Common myeloid progenitor, CD34-positive (primary cell): ENCODE measurements at regions not wholly inside any gene's neighbourhood (a gene's known extent, or its start where the extent isn't known, plus 50 kb on each side); places are given as distances from the start of the nearest gene placed in this dataset.
A peak's percentile ranks its signal among the peaks of the same experiment; 100 is the strongest.

Experiments used
- CTCF ChIA-PET: fragments of 350-600 bp; sonication (Branson Sonifier 250); formaldehyde crosslinking; loops from one replicate; lab custom pipeline; 2021; ENCODE audit warnings: antibody characterized with exemption; lab: Charles Lee
- POLR2A ChIA-PET: fragments of 350-600 bp; sonication (Branson Sonifier 250); formaldehyde crosslinking; loops from one replicate; lab custom pipeline; 2021; ENCODE audit warnings: antibody characterized with exemption; lab: Charles Lee
- DNase-seq, 3 donors: peaks; one replicate each; pipeline versions ENCODE4 v3.0.0 to v3.0.0-alpha.2; 2013
- H3K27ac ChIP-seq, 2 experiments: 1 replicate in 1 of 2; 2 replicates in 1 of 2; pipeline ENCODE4 v1.7.0; 2013; ENCODE audit warnings: inconsistent platforms in 2 of 2, low read length in 2 of 2, mild to moderate bottlenecking in 2 of 2, low read depth in 1 of 2, moderate library complexity in 1 of 2; ENCODE audit not compliant: severe bottlenecking in 2 of 2, insufficient read depth in 1 of 2, poor library complexity in 1 of 2
- H3K27me3 ChIP-seq, 5 experiments: replicated peaks in 2 of 5; 1 replicate in 3 of 5; 2 replicates in 2 of 5; pipeline versions ENCODE4 v1.6.1 to v1.7.0; 2013; ENCODE audit warnings: low read length in 4 of 5, mild to moderate bottlenecking in 2 of 5, moderate library complexity in 2 of 5, inconsistent platforms in 1 of 5; ENCODE audit not compliant: insufficient read depth in 5 of 5, control insufficient read depth in 4 of 5
- H3K36me3 ChIP-seq, 4 experiments: 1 replicate in 2 of 4; 2 replicates in 2 of 4; pipeline versions ENCODE4 v1.6.1 to v1.7.0; 2013; ENCODE audit warnings: low read length in 3 of 4, control low read depth in 1 of 4, mild to moderate bottlenecking in 1 of 4; ENCODE audit not compliant: control insufficient read depth in 4 of 4, insufficient read depth in 4 of 4
- H3K4me1 ChIP-seq, 4 experiments: 1 replicate in 3 of 4; 2 replicates in 1 of 4; pipeline versions ENCODE4 v1.6.1 to v1.7.1; 2013; ENCODE audit warnings: low read length in 3 of 4, mild to moderate bottlenecking in 3 of 4, control low read depth in 1 of 4, inconsistent platforms in 1 of 4, moderate library complexity in 1 of 4; ENCODE audit not compliant: control insufficient read depth in 4 of 4, insufficient read depth in 4 of 4; ENCODE audit errors: control extremely low read depth in 1 of 4
- H3K4me3 ChIP-seq, 7 experiments: 1 replicate in 4 of 7; 2 replicates in 3 of 7; pipeline versions ENCODE4 v1.5.1 to v1.7.0; 2013; ENCODE audit warnings: mild to moderate bottlenecking in 7 of 7, low read length in 6 of 7, moderate library complexity in 6 of 7, inconsistent platforms in 2 of 7, low read depth in 2 of 7, control low read depth in 1 of 7; ENCODE audit not compliant: insufficient read depth in 4 of 7, control insufficient read depth in 1 of 7; ENCODE audit errors: extremely low read depth in 1 of 7
- H3K9me3 ChIP-seq, 5 experiments: 1 replicate in 4 of 5; 2 replicates in 1 of 5; pipeline versions ENCODE4 v1.6.1 to v1.7.1; 2013; ENCODE audit warnings: low read length in 4 of 5, mild to moderate bottlenecking in 2 of 5, inconsistent platforms in 1 of 5, low read depth in 1 of 5, moderate library complexity in 1 of 5; ENCODE audit not compliant: control insufficient read depth in 4 of 5, insufficient read depth in 2 of 5; ENCODE audit errors: control extremely low read depth in 1 of 5
- WGBS: methylation state at CpG from one replicate; pipeline ENCODE4 v1.1.5; 2013; ENCODE audit not compliant: insufficient coverage; 5-methylcytosine and 5-hydroxymethylcytosine counted together

DNA sequence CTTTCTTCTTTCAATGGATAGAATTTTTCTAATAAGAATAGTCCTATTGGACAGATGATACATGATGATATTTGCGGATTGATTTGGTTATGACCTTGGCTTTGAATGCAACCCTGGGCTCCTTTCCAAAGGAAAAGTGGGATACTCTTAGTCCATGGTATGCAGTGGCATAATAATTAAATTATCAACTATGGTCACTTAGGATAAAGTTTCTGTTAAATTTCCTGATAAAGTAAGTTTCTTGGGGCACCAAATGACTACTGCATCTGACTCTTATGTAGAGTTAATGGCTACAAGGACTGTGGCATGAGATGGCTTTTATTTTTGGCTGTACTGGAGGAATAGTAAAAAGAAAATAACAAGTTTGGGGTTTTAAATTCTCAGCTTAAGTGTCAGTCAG lies 126.7 kb downstream of the QPCT start:
- Histone ChIP-seq H3K4me1 (peaks cover 0 to 3% (median 0%) of the 10 kb centered on the region in 4 experiments), H3K36me3 (no peaks in the 10 kb centered on the region), H3K27me3 (no peaks in the 10 kb centered on the region), H3K4me3 (no peak overlapping the region), H3K9me3 (no peaks in the 10 kb centered on the region), H3K27ac (no peak overlapping the region)
- CTCF ChIA-PET = interaction anchor here (1.7 kb wide), 1 partner anchor 66 kb away, joined by 4 read pairs; no protein-coding TSS in a partner anchor
- DNase-seq = no peak
- WGBS = no CpG with 5 or more reads among the region's 1 CpG
- POLR2A ChIA-PET = no interaction called here

- Histone ChIP-seq H3K27me3 (no peaks in the 10 kb centered on the region), H3K4me1 (peaks cover 0 to 3% (median 0%) of the 10 kb centered on the region in 4 experiments), H3K27ac (no peak overlapping the region), H3K4me3 (no peak overlapping the region), H3K36me3 (no peaks in the 10 kb centered on the region), H3K9me3 (no peaks in the 10 kb centered on the region)
- 80% methylated on average over 1 of the region's 1 CpG for WGBS
- ChIA-PET POLR2A (no interaction called here), CTCF (interaction anchor here (1.7 kb wide), 1 partner anchor 65 kb away, joined by 4 read pairs; no protein-coding TSS in a partner anchor)
- no peak for DNase-seq
Observed at GRCh38 chr2:37471994-37472393, 127.6 kb downstream of the QPCT start.

DNA sequence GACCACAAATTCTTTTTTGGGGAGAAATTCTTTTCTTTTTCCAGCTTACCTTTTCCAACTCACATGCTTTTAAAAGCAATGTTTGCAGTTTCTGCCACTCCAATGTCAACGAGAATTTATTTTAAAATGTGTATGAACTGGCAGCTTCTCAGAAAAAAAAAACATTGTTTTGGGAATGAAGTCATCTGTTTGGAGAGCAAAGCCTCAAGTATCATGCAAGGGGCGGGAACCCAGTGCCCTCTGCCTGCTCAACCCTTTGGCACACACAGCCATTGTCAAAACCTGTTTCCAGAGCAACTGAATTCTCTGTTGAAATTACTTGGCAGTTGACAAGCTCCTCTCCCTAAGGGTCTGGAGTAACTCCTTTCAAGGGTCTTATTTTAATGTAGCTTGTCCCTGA lies 128.5 kb downstream of the QPCT start:
- Histone ChIP-seq H3K9me3 (no peaks in the 10 kb centered on the region), H3K4me1 (peaks cover 0 to 3% (median 0%) of the 10 kb centered on the region in 4 experiments), H3K27me3 (no peaks in the 10 kb centered on the region), H3K4me3 (no peak overlapping the region), H3K36me3 (no peaks in the 10 kb centered on the region), H3K27ac (no peak overlapping the region)
- DNase-seq = no peak
- ChIA-PET POLR2A (no interaction called here), CTCF (interaction anchor here (0.9 kb wide), 1 partner anchor 11 kb away, joined by 3 read pairs; no protein-coding TSS in a partner anchor)
- 88% methylated on average over 1 of the region's 2 CpGs for WGBS

GRCh38 chr2:37476411-37476810 lies 132.0 kb downstream of the QPCT start:
- DNase-seq = no peak
- H3K9me3 ChIP-seq = peaks cover 0 to 5% (median 0%) of the 10 kb centered on the region in 5 experiments
- CTCF ChIA-PET = no interaction called here
- H3K4me3 ChIP-seq = no peak overlapping the region
- H3K27me3 ChIP-seq = no peaks in the 10 kb centered on the region
- no peaks in the 10 kb centered on the region for H3K36me3 ChIP-seq
- H3K4me1 ChIP-seq = no peaks in the 10 kb centered on the region
- POLR2A ChIA-PET = no interaction called here
- H3K27ac ChIP-seq = no peak overlapping the region
- 97% methylated on average over 3 of the region's 4 CpGs for WGBS

DNA sequence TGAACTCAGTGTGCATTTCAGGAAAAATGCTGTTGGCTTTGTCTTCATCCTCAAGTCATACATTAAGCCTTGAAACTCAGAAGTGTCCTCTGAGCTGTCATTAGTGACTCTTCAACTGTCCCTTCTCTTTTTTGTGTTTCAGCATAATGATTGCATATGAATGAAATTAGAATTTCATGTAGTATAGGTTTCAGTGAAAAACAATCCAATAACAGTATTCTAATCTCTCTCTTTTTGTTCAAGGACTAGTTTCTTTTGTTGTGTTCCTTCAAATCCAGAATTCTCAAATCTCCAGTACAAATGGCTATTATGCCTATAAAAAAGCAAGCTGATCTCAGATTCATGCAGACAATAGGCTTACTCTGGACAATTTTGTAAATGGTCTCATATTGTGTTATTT lies 133.5 kb downstream of the QPCT start:
- DNase-seq = no peak
- peaks cover 0 to 12% (median 8%) of the 10 kb centered on the region in 5 experiments for H3K9me3 ChIP-seq
- H3K36me3 ChIP-seq = no peaks in the 10 kb centered on the region
- ChIA-PET CTCF (interaction anchor here (0.7 kb wide), 1 partner anchor 11 kb away, joined by 3 read pairs; no protein-coding TSS in a partner anchor), POLR2A (no interaction called here)
- H3K27ac ChIP-seq = no peak overlapping the region
- H3K4me3 ChIP-seq = no peak overlapping the region
- H3K27me3 ChIP-seq = no peaks in the 10 kb centered on the region
- no peaks in the 10 kb centered on the region for H3K4me1 ChIP-seq

DNA sequence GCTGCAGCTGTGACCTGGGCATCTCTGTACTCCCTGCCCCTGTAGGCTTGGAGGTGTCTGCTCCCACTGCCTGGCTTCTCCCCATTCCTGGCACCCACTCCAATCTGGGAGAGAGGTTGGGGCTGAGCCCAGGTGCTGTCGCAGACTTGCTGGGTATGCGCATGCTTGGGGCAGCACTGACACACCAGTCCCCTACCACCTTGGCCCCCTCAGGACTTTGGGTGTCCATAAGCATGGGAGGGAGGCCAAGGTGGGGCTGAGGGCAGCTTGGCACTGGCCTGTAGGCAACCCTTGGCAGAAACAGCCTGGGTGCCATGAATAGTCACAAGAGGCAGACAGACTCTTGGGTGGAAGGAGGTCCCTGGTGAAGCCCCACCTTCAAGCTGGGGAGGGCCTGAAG lies 136.8 kb downstream of the QPCT start:
- WGBS = 100% methylated on average over 2 of the region's 2 CpGs
- ChIA-PET CTCF (no interaction called here), POLR2A (no interaction called here)
- no peaks in the 10 kb centered on the region for H3K4me1 ChIP-seq
- no peaks in the 10 kb centered on the region for H3K27me3 ChIP-seq
- H3K9me3 ChIP-seq = peaks cover 0 to 12% (median 8%) of the 10 kb centered on the region in 5 experiments
- no peak for DNase-seq
- H3K4me3 ChIP-seq = no peak overlapping the region
- H3K27ac ChIP-seq = no peak overlapping the region
- no peaks in the 10 kb centered on the region for H3K36me3 ChIP-seq

- DNase-seq = peak in 1 of 3 donors; percentile 2
- CTCF ChIA-PET = interaction anchor here (0.7 to 1.0 kb wide), 2 partner anchors 11 to 388 kb away, joined by 3 read pairs; no protein-coding TSS in a partner anchor
- Histone ChIP-seq H3K36me3 (no peaks in the 10 kb centered on the region), H3K4me3 (no peak overlapping the region), H3K4me1 (no peaks in the 10 kb centered on the region), H3K27me3 (no peaks in the 10 kb centered on the region), H3K9me3 (peaks cover 0 to 3% (median 0%) of the 10 kb centered on the region in 5 experiments), H3K27ac (no peak overlapping the region)
- no CpG with 5 or more reads among the region's 6 CpGs for WGBS
- POLR2A ChIA-PET = no interaction called here
Observed at GRCh38 chr2:37489041-37489456, 144.6 kb downstream of the QPCT start.
